KMS-11 (cell line): ENCODE measurements at regions not wholly inside any gene's neighbourhood (a gene's known extent, or its start where the extent isn't known, plus 50 kb on each side); places are given as distances from the start of the nearest gene placed in this dataset.

Experiments
- H2AFZ ChIP-seq: fragments of 200-600 bp; sonication (generic); 2 replicates; pipeline ENCODE4 v1.6.1; 2016; ENCODE audit warnings: antibody characterized with exemption, mixed run types, low read depth
- H3K27ac ChIP-seq: fragments of 200-600 bp; sonication (generic); 2 replicates; pipeline ENCODE4 v1.6.1; 2016; ENCODE audit warnings: mild to moderate bottlenecking, mixed run types
- H3K27me3 ChIP-seq: fragments of 200-600 bp; sonication (generic); 2 replicates; pipeline ENCODE4 v1.6.1; 2017; ENCODE audit warnings: mild to moderate bottlenecking, low read depth, mixed run types, moderate library complexity; ENCODE audit not compliant: insufficient read depth
- H3K36me3 ChIP-seq: fragments of 200-600 bp; sonication (generic); 2 replicates; pipeline ENCODE4 v1.6.1; 2017; ENCODE audit warnings: mild to moderate bottlenecking, mixed run types; ENCODE audit not compliant: insufficient read depth
- H3K4me1 ChIP-seq: fragments of 200-600 bp; sonication (generic); 2 replicates; pipeline ENCODE4 v1.6.1; 2016; ENCODE audit warnings: mild to moderate bottlenecking, low read depth, mixed run types; ENCODE audit not compliant: poor library complexity, severe bottlenecking
- H3K4me2 ChIP-seq: fragments of 200-600 bp; sonication (generic); 2 replicates; pipeline ENCODE4 v1.7.0; 2016; ENCODE audit warnings: mild to moderate bottlenecking, mixed run types
- H3K4me3 ChIP-seq: fragments of 200-600 bp; sonication (generic); IDR thresholded peaks from 2 replicates; pipeline ENCODE4 v1.6.1; 2017; ENCODE audit warnings: low read depth, low read length, mixed read lengths; ENCODE audit not compliant: insufficient read depth
- H3K79me2 ChIP-seq: fragments of 200-600 bp; sonication (generic); 2 replicates; pipeline ENCODE4 v1.6.1; 2016; ENCODE audit warnings: low read depth, mixed run types; ENCODE audit not compliant: insufficient read depth
- H3K9ac ChIP-seq: fragments of 200-600 bp; sonication (generic); 2 replicates; pipeline ENCODE4 v1.6.1; 2016; ENCODE audit warnings: mild to moderate bottlenecking, mixed run types
- H4K20me1 ChIP-seq: fragments of 200-600 bp; sonication (generic); 2 replicates; pipeline ENCODE4 v1.6.1; 2016; ENCODE audit warnings: mild to moderate bottlenecking, mixed run types; ENCODE audit not compliant: insufficient read depth
- CTCF ChIP-seq: fragments of 200-600 bp; sonication (generic); conservative IDR thresholded peaks from 2 replicates; pipeline ENCODE4 v1.6.1; 2017; ENCODE audit warnings: low read depth, mild to moderate bottlenecking, antibody characterized with exemption, low read length, moderate library complexity, mixed read lengths

GRCh38 chr6:170048615-170049256 is 242.1 kb downstream of the DLL1 start:
- H4K20me1 ChIP-seq: no peaks in the 10 kb centered on the region
- H3K27ac ChIP-seq: no peak overlapping the region
- H3K27me3 ChIP-seq: peaks cover 15% of the 10 kb centered on the region
- no peak overlapping the region for H3K9ac ChIP-seq
- no peaks in the 10 kb centered on the region for H3K36me3 ChIP-seq
- H3K4me2 ChIP-seq: no peak overlapping the region
- H3K79me2 ChIP-seq: no peaks in the 10 kb centered on the region
- H3K4me3 ChIP-seq: no peak overlapping the region
- no peaks in the 10 kb centered on the region for H3K4me1 ChIP-seq
- no peak overlapping the region for H2AFZ ChIP-seq
- no peak for TF ChIP-seq CTCF

GRCh38 chr6:170047823-170048222 is 243.1 kb downstream of the DLL1 start:
- Histone ChIP-seq H4K20me1 (no peaks in the 10 kb centered on the region), H3K4me1 (no peaks in the 10 kb centered on the region), H3K36me3 (no peaks in the 10 kb centered on the region), H2AFZ (no peak overlapping the region), H3K4me2 (no peak overlapping the region), H3K79me2 (no peaks in the 10 kb centered on the region), H3K4me3 (no peak overlapping the region), H3K27ac (no peak overlapping the region), H3K27me3 (peaks cover 18% of the 10 kb centered on the region), H3K9ac (no peak overlapping the region)
- TF ChIP-seq CTCF: no peak

- H2AFZ ChIP-seq: no peak overlapping the region
- TF ChIP-seq CTCF: no peak
- no peak overlapping the region for H3K4me3 ChIP-seq
These were observed 243.9 kb downstream of the DLL1 start for GRCh38 chr6:170046791-170047626.

GRCh38 chr6:170045981-170046667 is 244.8 kb downstream of the DLL1 start:
- H3K79me2 ChIP-seq: no peaks in the 10 kb centered on the region
- no peak overlapping the region for H3K9ac ChIP-seq
- no peaks in the 10 kb centered on the region for H3K36me3 ChIP-seq
- H3K4me3 ChIP-seq: no peak overlapping the region
- H3K4me2 ChIP-seq: no peak overlapping the region
- peaks cover 18% of the 10 kb centered on the region for H3K27me3 ChIP-seq
- no peaks in the 10 kb centered on the region for H4K20me1 ChIP-seq
- no peak overlapping the region for H3K27ac ChIP-seq
- TF ChIP-seq CTCF: no peak
- H3K4me1 ChIP-seq: no peaks in the 10 kb centered on the region
- H2AFZ ChIP-seq: no peak overlapping the region

More at GRCh38 chr6:170046791-170047626, 243.9 kb downstream of the DLL1 start:
- Histone ChIP-seq H3K79me2 (no peaks in the 10 kb centered on the region), H3K4me1 (no peaks in the 10 kb centered on the region), H4K20me1 (no peaks in the 10 kb centered on the region), H3K9ac (no peak overlapping the region), H3K27me3 (peaks cover 18% of the 10 kb centered on the region), H3K4me2 (no peak overlapping the region), H3K36me3 (no peaks in the 10 kb centered on the region), H3K27ac (no peak overlapping the region)
